Panc1 (cell line): ENCODE measurements at regions not wholly inside any gene's neighbourhood (a gene's known extent, or its start where the extent isn't known, plus 50 kb on each side); places are given as distances from the start of the nearest gene placed in this dataset.

Experiments
- ATAC-seq: fragments of 200-7000 bp; cut with Tn5 transposase; 2 replicates; pipeline ENCODE4 v1.9.1; 2020; ENCODE audit warnings: mild to moderate bottlenecking, moderate library complexity
- BruUV-seq: library from RNA; stranded (reverse); fragments of 400-500 nt; replicated peaks from 2 replicates; lab custom pipeline; 2021; lab: Mats Ljungman, UMichigan
- CTCF ChIA-PET: fragments of 300-600 bp; sonication (Branson Sonifier 250); formaldehyde crosslinking; loops from one replicate; lab custom pipeline; 2022; ENCODE audit warnings: antibody characterized with exemption; lab: Charles Lee
- POLR2A ChIA-PET: fragments of 300-600 bp; sonication (Branson Sonifier 250); formaldehyde crosslinking; loops from one replicate; lab custom pipeline; 2022; ENCODE audit warnings: antibody characterized with exemption; lab: Charles Lee
- DNase-seq: peaks from one replicate; pipeline ENCODE4 v3.0.0-alpha.2; 2010; ENCODE audit warnings: low read depth, low spot score
- H3K27ac ChIP-seq: 2 replicates; pipeline ENCODE4 v1.5.1; 2011; ENCODE audit warnings: mild to moderate bottlenecking, low read length, inconsistent platforms
- H3K27me3 ChIP-seq: fragments of 200-500 bp; sonication (Bioruptor generic); 2 replicates; pipeline ENCODE4 v1.6.0; 2014; ENCODE audit warnings: low read length, inconsistent platforms; ENCODE audit not compliant: control insufficient read depth, insufficient read depth
- H3K36me3 ChIP-seq: fragments of 200-500 bp; sonication (Bioruptor generic); 2 replicates; pipeline ENCODE4 v1.5.1; 2014; ENCODE audit warnings: inconsistent platforms, mild to moderate bottlenecking, low read length, moderate library complexity; ENCODE audit not compliant: control insufficient read depth, insufficient read depth
- H3K4me1 ChIP-seq: 2 replicates; pipeline ENCODE4 v1.5.1; 2011; ENCODE audit warnings: inconsistent platforms, mild to moderate bottlenecking, low read length, moderate library complexity; ENCODE audit not compliant: control insufficient read depth, insufficient read depth
- H3K4me3 ChIP-seq, 2 experiments: 2 replicates each; pipeline ENCODE4 v1.5.1; 2011 to 2012; ENCODE audit warnings: low read depth in 2 of 2, low read length in 2 of 2, mild to moderate bottlenecking in 2 of 2, inconsistent platforms in 1 of 2, moderate library complexity in 1 of 2
- H3K9me3 ChIP-seq: fragments of 200-500 bp; sonication (Bioruptor generic); 2 replicates; pipeline ENCODE4 v1.5.1; 2014; ENCODE audit warnings: low read depth, mild to moderate bottlenecking, inconsistent platforms, low read length, moderate library complexity; ENCODE audit not compliant: control insufficient read depth, insufficient read depth
- POLR2AphosphoS5 ChIP-seq: IDR thresholded peaks from 2 replicates; pipeline ENCODE4 v1.6.1; 2012; ENCODE audit warnings: mild to moderate bottlenecking, low read depth, low read length, moderate library complexity
- REST ChIP-seq, 2 experiments: IDR thresholded peaks; 2 replicates each; pipeline ENCODE4 v1.6.1; 2011 to 2012; ENCODE audit warnings: low read depth in 2 of 2, control low read depth in 1 of 2, low read length in 1 of 2, mild to moderate bottlenecking in 1 of 2, moderate library complexity in 1 of 2; ENCODE audit not compliant: insufficient read depth in 1 of 2
- SIN3A ChIP-seq: IDR thresholded peaks from 2 replicates; pipeline ENCODE4 v1.6.1; 2012; ENCODE audit warnings: low read depth, mild to moderate bottlenecking, low read length, moderate library complexity, borderline replicate concordance; ENCODE audit not compliant: insufficient read depth
- TCF7L2 ChIP-seq: IDR thresholded peaks from 2 replicates; pipeline ENCODE4 v1.6.1; 2011; ENCODE audit warnings: mild to moderate bottlenecking, low read depth, low read length, inconsistent platforms
- in situ Hi-C: cut with HindIII; loops from 2 replicates; pipeline ENCODE4 v1.10.0; 2016; ENCODE audit warnings: low sequenced_read_pairs, low pct_unique_long_range_greater_than_20kb
- intact Hi-C: fragments of 100-400 bp; cut with micrococcal nuclease; formaldehyde crosslinking; loops from one replicate; pipeline ENCODE4 v1.10.0; 2022; ENCODE audit not compliant: unreplicated experiment
- TF ChIP-seq, protein P1 (sequence below): fragments of 450-650 bp; IDR thresholded peaks from 2 replicates; pipeline ENCODE4 v1.5.1; 2017; ENCODE audit warnings: mild to moderate bottlenecking

DNA sequence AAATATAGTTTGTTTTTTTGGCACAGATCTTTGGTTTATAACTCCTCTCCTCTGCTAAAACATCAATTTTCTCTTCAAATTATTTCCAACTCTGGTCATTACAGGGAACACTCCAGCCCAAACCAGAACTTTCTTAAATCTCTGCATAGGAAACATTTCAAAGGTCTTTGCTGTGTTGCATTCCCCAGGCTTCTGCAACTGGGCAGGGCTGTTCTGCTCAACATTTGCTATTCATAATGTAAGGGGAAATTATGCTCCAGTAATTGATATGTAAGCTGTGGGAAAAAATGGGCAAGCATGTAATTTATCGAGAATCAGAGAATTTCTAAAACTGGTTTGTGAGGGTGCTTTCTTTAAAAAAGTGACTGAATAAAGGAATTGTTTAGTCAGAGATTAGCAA, 410.4 kb downstream of the TUSC7 start:
- no peaks in the 10 kb centered on the region for H3K4me1 ChIP-seq
- ChIA-PET CTCF (no interaction called here), POLR2A (no interaction called here)
- DNase-seq, result no peak
- H3K27me3 ChIP-seq, result no peaks in the 10 kb centered on the region
- no peak overlapping the region for H3K4me3 ChIP-seq
- no peak for ATAC-seq
- in situ Hi-C loops, result no loop called here
- TF ChIP-seq SIN3A (no peak), POLR2AphosphoS5 (no peak), REST (IDR thresholded peaks at IDR 0.05; ENCODE audit: insufficient read depth in 1 of 2, low read depth in 2 of 2, low read length in 1 of 2) (no peak)
- TF ChIP-seq, protein P1, sequence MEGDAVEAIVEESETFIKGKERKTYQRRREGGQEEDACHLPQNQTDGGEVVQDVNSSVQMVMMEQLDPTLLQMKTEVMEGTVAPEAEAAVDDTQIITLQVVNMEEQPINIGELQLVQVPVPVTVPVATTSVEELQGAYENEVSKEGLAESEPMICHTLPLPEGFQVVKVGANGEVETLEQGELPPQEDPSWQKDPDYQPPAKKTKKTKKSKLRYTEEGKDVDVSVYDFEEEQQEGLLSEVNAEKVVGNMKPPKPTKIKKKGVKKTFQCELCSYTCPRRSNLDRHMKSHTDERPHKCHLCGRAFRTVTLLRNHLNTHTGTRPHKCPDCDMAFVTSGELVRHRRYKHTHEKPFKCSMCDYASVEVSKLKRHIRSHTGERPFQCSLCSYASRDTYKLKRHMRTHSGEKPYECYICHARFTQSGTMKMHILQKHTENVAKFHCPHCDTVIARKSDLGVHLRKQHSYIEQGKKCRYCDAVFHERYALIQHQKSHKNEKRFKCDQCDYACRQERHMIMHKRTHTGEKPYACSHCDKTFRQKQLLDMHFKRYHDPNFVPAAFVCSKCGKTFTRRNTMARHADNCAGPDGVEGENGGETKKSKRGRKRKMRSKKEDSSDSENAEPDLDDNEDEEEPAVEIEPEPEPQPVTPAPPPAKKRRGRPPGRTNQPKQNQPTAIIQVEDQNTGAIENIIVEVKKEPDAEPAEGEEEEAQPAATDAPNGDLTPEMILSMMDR, result no peak
- no TSS peak for BruUV-seq
- intact Hi-C loops, result no loop called here
- H3K27ac ChIP-seq, result no peak overlapping the region
- H3K9me3 ChIP-seq, result no peaks in the 10 kb centered on the region
- H3K36me3 ChIP-seq, result no peaks in the 10 kb centered on the region

GRCh38 chr3:117122609-117123008, 413.0 kb downstream of the TUSC7 start:
- CTCF ChIA-PET, result no interaction called here
- in situ Hi-C loops, result no loop called here
- no peak overlapping the region for H3K4me3 ChIP-seq
- no peaks in the 10 kb centered on the region for H3K36me3 ChIP-seq
- no peaks in the 10 kb centered on the region for H3K9me3 ChIP-seq
- DNase-seq (no peak), ATAC-seq (no peak)
- POLR2A ChIA-PET, result no interaction called here
- no TSS peak for BruUV-seq
- intact Hi-C loops, result no loop called here
- TF ChIP-seq TCF7L2, result no peak
- TF ChIP-seq POLR2AphosphoS5, result no peak
- no peak for TF ChIP-seq REST (IDR thresholded peaks at IDR 0.05; ENCODE audit: insufficient read depth in 1 of 2, low read depth in 2 of 2, low read length in 1 of 2)
- TF ChIP-seq SIN3A, result no peak
- TF ChIP-seq, protein P1, result no peak
- no peaks in the 10 kb centered on the region for H3K27me3 ChIP-seq
- H3K4me1 ChIP-seq, result no peaks in the 10 kb centered on the region
- no peak overlapping the region for H3K27ac ChIP-seq
